ENCODE measurements at regions not wholly inside any gene's neighbourhood (a gene's known extent, or its start where the extent isn't known, plus 50 kb on each side); places are given as distances from the start of the nearest gene placed in this dataset.

DNA sequence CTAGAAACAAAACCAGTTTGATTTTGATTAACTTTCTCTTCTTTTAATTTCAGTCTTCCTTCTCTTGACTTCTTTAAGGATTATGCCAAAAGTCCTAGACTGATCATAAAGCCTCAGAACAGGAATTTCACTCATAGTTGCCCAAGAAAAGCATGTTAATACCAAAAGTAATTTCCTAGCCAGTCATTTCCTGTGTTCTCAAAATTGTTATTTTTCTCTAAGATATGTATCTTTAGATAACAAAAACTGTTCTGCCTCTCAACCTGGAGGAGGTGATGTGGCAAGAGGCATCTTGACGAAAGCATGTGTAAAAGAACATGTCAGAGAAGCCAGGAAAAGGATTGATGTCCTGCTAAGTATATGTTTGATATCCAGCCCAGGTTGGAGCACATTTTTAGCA is 78.0 kb upstream of the IPO9 start:
- TF ChIP-seq POLR2AphosphoS5 (IDR thresholded peaks at IDR 0.05; ENCODE audit: low read depth), result no peak
- TF ChIP-seq, protein P1, sequence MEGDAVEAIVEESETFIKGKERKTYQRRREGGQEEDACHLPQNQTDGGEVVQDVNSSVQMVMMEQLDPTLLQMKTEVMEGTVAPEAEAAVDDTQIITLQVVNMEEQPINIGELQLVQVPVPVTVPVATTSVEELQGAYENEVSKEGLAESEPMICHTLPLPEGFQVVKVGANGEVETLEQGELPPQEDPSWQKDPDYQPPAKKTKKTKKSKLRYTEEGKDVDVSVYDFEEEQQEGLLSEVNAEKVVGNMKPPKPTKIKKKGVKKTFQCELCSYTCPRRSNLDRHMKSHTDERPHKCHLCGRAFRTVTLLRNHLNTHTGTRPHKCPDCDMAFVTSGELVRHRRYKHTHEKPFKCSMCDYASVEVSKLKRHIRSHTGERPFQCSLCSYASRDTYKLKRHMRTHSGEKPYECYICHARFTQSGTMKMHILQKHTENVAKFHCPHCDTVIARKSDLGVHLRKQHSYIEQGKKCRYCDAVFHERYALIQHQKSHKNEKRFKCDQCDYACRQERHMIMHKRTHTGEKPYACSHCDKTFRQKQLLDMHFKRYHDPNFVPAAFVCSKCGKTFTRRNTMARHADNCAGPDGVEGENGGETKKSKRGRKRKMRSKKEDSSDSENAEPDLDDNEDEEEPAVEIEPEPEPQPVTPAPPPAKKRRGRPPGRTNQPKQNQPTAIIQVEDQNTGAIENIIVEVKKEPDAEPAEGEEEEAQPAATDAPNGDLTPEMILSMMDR (IDR thresholded peaks at IDR 0.05; ENCODE audit: insufficient read depth, low read length), result no peak

All from HL-60 (cell line).